Epithelial cell of proximal tubule (primary cell): ENCODE measurements at regions not wholly inside any gene's neighbourhood (a gene's known extent, or its start where the extent isn't known, plus 50 kb on each side); places are given as distances from the start of the nearest gene placed in this dataset.
"Not testable (repeated sequence)": the region's sequence is repeated elsewhere in the genome, so short reads cannot be mapped to it uniquely, and the experiment has no call there.

Experiments used
- DNase-seq: peaks from one replicate; pipeline ENCODE4 v3.0.0-alpha.2; 2011; ENCODE audit warnings: low read depth
- H3K4me3 ChIP-seq: 2 replicates; pipeline ENCODE4 v1.5.1; 2011; ENCODE audit warnings: low read depth, mild to moderate bottlenecking, low read length
- CTCF ChIP-seq: conservative IDR thresholded peaks from 2 replicates; pipeline ENCODE4 v1.5.1; 2012; ENCODE audit warnings: low read depth, mild to moderate bottlenecking, low read length

- H3K4me3 ChIP-seq, result no peak overlapping the region
- TF ChIP-seq CTCF, result no peak
- DNase-seq, result no peak
Measured at GRCh38 chr7:34357068-34357467, 300.9 kb upstream of the NPSR1 start.

- no peak for DNase-seq
- TF ChIP-seq CTCF, result no peak
- H3K4me3 ChIP-seq, result no peak overlapping the region
Measured at GRCh38 chr7:34357946-34358345, 300.1 kb upstream of the NPSR1 start.

- not testable (repeated sequence) for DNase-seq
Measured at GRCh38 chr7:34358578-34358977, 299.4 kb upstream of the NPSR1 start.

GRCh38 chr7:34361663-34362250, 296.3 kb upstream of the NPSR1 start:
- no peak overlapping the region for H3K4me3 ChIP-seq
- DNase-seq, result no peak
- no peak for TF ChIP-seq CTCF

More at GRCh38 chr7:34358578-34358977, 299.4 kb upstream of the NPSR1 start:
- not testable (repeated sequence) for H3K4me3 ChIP-seq

GRCh38 chr7:34362621-34363020, 295.4 kb upstream of the NPSR1 start:
- no peak overlapping the region for H3K4me3 ChIP-seq
- no peak for DNase-seq
- TF ChIP-seq CTCF, result no peak

GRCh38 chr7:34364130-34364529, 293.9 kb upstream of the NPSR1 start:
- H3K4me3 ChIP-seq, result no peak overlapping the region
- no peak for TF ChIP-seq CTCF
- DNase-seq, result no peak

GRCh38 chr7:34365011-34365410, 293.0 kb upstream of the NPSR1 start:
- no peak for TF ChIP-seq CTCF
- DNase-seq, result no peak
- no peak overlapping the region for H3K4me3 ChIP-seq
